Endothelial cell (in vitro differentiated cells): ENCODE measurements at regions not wholly inside any gene's neighbourhood (a gene's known extent, or its start where the extent isn't known, plus 50 kb on each side); places are given as distances from the start of the nearest gene placed in this dataset.
"Not testable (repeated sequence)": the region's sequence is repeated elsewhere in the genome, so short reads cannot be mapped to it uniquely, and the experiment has no call there.

ENCODE experiments used
- DNase-seq: peaks from one replicate; pipeline ENCODE4 v3.0.0; 2021; ENCODE audit warnings: low spot score
- H3K27ac Mint-ChIP-seq: one replicate; pipeline ENCODE4 v1.8.0; 2021; ENCODE audit warnings: mixed read lengths, inconsistent platforms; ENCODE audit not compliant: unreplicated experiment
- H3K27me3 Mint-ChIP-seq: one replicate; pipeline ENCODE4 v1.8.0; 2021; ENCODE audit warnings: mild to moderate bottlenecking, moderate library complexity, mixed read lengths, inconsistent platforms; ENCODE audit not compliant: unreplicated experiment
- H3K36me3 Mint-ChIP-seq: one replicate; pipeline ENCODE4 v1.8.0; 2021; ENCODE audit warnings: mild to moderate bottlenecking, low read depth, mixed read lengths, inconsistent platforms; ENCODE audit not compliant: unreplicated experiment
- H3K4me1 Mint-ChIP-seq: one replicate; pipeline ENCODE4 v1.8.0; 2021; ENCODE audit warnings: mild to moderate bottlenecking, mixed read lengths, inconsistent platforms; ENCODE audit not compliant: unreplicated experiment
- H3K4me3 Mint-ChIP-seq: one replicate; pipeline ENCODE4 v1.8.0; 2021; ENCODE audit warnings: mild to moderate bottlenecking, mixed read lengths, inconsistent platforms; ENCODE audit not compliant: unreplicated experiment
- H3K9me3 Mint-ChIP-seq: one replicate; pipeline ENCODE4 v1.8.0; 2021; ENCODE audit warnings: mixed read lengths, inconsistent platforms; ENCODE audit not compliant: unreplicated experiment
- CTCF ChIP-seq: fragments of 200-600 bp; sonication (generic); IDR thresholded peaks from one replicate; pipeline ENCODE4 v1.5.0; 2021; ENCODE audit warnings: antibody characterized with exemption; ENCODE audit not compliant: unreplicated experiment

- Mint-ChIP-seq H3K27me3 (peaks cover 7% of the 10 kb centered on the region), H3K4me3 (no peak overlapping the region), H3K36me3 (no peaks in the 10 kb centered on the region), H3K4me1 (peaks cover 19% of the 10 kb centered on the region), H3K27ac (no peak overlapping the region), H3K9me3 (no peaks in the 10 kb centered on the region)
- TF ChIP-seq CTCF: no peak
- no peak for DNase-seq
Measured at GRCh38 chr7:36064676-36065075, 88.4 kb upstream of the EEPD1 start.

GRCh38 chr7:36065563-36066342 is 87.3 kb upstream of the EEPD1 start:
- not testable (repeated sequence) for H3K27me3 Mint-ChIP-seq, H3K27ac Mint-ChIP-seq, H3K4me3 Mint-ChIP-seq, DNase-seq, H3K9me3 Mint-ChIP-seq, H3K36me3 Mint-ChIP-seq
- H3K4me1 Mint-ChIP-seq: peaks cover 29% of the 10 kb centered on the region

- Mint-ChIP-seq H3K4me1 (peaks cover 29% of the 10 kb centered on the region), H3K4me3 (no peak overlapping the region), H3K27me3 (peaks cover 6% of the 10 kb centered on the region), H3K36me3 (no peaks in the 10 kb centered on the region), H3K9me3 (no peaks in the 10 kb centered on the region), H3K27ac (no peak overlapping the region)
- no peak for DNase-seq
- TF ChIP-seq CTCF: no peak
Measured at GRCh38 chr7:36066343-36066664, 86.8 kb upstream of the EEPD1 start.

GRCh38 chr7:36070230-36070629 is 82.8 kb upstream of the EEPD1 start:
- peak overlapping the region; percentile 73 for H3K27ac Mint-ChIP-seq
- H3K9me3 Mint-ChIP-seq: no peaks in the 10 kb centered on the region

GRCh38 chr7:36071605-36072004 is 81.4 kb upstream of the EEPD1 start:
- H3K4me3 Mint-ChIP-seq: no peak overlapping the region
- TF ChIP-seq CTCF: no peak
- peaks cover 45% of the 10 kb centered on the region for H3K4me1 Mint-ChIP-seq
- H3K27ac Mint-ChIP-seq: no peak overlapping the region
- H3K9me3 Mint-ChIP-seq: no peaks in the 10 kb centered on the region
- H3K27me3 Mint-ChIP-seq: peaks cover 4% of the 10 kb centered on the region
- H3K36me3 Mint-ChIP-seq: no peaks in the 10 kb centered on the region
- DNase-seq: no peak

More at GRCh38 chr7:36070230-36070629, 82.8 kb upstream of the EEPD1 start:
- no peak for TF ChIP-seq CTCF
- peaks cover 34% of the 10 kb centered on the region for H3K4me1 Mint-ChIP-seq
- H3K4me3 Mint-ChIP-seq: no peak overlapping the region
- H3K36me3 Mint-ChIP-seq: no peaks in the 10 kb centered on the region
- no peak for DNase-seq
- peaks cover 6% of the 10 kb centered on the region for H3K27me3 Mint-ChIP-seq
